ENCODE measurements at regions not wholly inside any gene's neighbourhood (a gene's known extent, or its start where the extent isn't known, plus 50 kb on each side); places are given as distances from the start of the nearest gene placed in this dataset.

DNA sequence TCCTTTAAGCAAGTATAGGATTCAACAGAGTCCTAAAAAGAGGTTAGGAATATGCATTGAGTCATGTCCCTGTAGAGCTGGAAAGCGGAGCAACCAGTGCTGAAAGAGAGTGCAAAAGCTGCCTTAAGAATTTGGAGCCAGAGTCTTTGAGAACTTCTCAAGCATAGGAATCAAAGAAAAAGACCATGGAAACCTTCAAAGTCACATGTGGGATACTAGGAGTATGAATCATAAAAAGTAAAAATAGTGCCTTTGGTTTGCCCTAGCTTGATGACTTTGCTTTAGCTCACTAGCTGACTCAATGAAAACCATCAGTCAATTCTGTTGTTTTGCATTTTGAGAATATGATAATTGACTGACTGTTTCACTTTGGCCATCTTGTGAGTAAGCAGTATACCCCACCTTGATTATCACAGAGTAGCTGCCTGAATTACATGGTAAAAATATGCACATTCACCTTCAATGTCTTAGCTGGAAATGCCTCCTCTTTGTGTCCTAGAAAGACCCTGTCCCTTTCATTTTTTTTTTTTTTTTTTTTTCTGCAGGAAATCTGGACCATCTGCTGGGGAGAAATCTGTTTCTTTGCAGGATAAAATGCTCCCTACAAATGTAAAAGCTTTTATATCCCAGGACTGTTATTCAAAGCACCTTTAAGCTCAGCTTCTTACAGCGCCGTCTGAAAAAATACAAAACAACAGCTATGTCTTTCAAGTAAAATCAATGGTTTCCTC lies 248.6 kb upstream of the KRR1 start:
- no peaks in the 10 kb centered on the region for H3K9me3 ChIP-seq
- intact Hi-C loops (cut with DNase I) = no loop called here
- H3K36me3 ChIP-seq = no peaks in the 10 kb centered on the region
- no peak for DNase-seq (ENCODE audit: extremely low spot score in 2 of 2)
- H3K4me1 ChIP-seq = no peaks in the 10 kb centered on the region
- no peak overlapping the region for H3K27ac ChIP-seq
- TF ChIP-seq POLR2A (IDR thresholded peaks at IDR 0.05) (no peak), POLR2AphosphoS5 (IDR thresholded peaks at IDR 0.05; ENCODE audit: insufficient read depth in 1 of 2, low read depth in 1 of 2) (no peak), CTCF (IDR thresholded peaks at IDR 0.05) (no peak)
- no peak overlapping the region for H3K4me3 ChIP-seq
- H3K27me3 ChIP-seq = no peaks in the 10 kb centered on the region

DNA sequence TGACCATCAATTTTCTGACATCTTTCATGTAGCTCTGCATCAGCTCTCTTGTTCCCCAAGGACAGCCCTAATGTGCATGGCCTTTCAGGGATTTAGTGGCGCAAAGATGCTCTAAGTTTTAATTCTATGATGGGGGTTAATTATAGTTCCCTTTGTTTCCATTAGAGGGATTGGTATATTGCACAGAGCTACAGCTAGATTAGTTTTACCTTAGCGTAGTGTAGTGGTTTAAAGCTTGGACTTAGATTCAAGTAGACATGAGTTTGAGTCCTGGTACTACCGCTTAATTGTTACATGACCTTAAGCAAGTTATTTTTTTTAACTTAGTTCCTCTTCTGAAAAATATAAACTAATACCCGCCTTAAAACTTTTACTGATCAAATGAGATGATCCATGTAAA lies 247.8 kb upstream of the KRR1 start:
- no peaks in the 10 kb centered on the region for H3K4me1 ChIP-seq
- no peak overlapping the region for H3K4me3 ChIP-seq
- H3K36me3 ChIP-seq = no peaks in the 10 kb centered on the region
- DNase-seq (ENCODE audit: extremely low spot score in 2 of 2) = no peak
- no peaks in the 10 kb centered on the region for H3K27me3 ChIP-seq
- intact Hi-C loops (cut with DNase I) = no loop called here
- no peak for TF ChIP-seq POLR2AphosphoS5 (IDR thresholded peaks at IDR 0.05; ENCODE audit: insufficient read depth in 1 of 2, low read depth in 1 of 2)
- TF ChIP-seq CTCF (IDR thresholded peaks at IDR 0.05) = no peak
- TF ChIP-seq POLR2A (IDR thresholded peaks at IDR 0.05) = no peak
- no peak overlapping the region for H3K27ac ChIP-seq
- no peaks in the 10 kb centered on the region for H3K9me3 ChIP-seq

DNA sequence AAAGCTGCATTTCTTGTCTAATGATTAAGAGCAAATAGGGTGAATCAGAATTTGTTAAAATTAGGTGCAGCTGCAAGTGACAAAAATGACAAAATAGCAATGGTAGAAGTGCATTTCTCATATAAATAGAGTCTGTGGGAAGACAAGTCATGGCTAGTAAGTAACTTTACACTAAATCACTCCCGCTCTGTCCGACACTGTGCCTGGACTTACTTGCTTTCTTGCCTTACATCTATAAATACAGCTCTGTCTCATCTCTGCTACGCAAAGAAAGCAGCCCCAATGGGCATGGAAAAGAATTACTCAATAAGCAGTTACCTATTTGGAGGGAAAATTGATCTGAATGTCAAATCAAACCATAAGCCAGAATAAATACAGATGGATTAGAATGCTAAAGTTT lies 245.4 kb upstream of the KRR1 start:
- Histone ChIP-seq H3K4me3 (no peak overlapping the region), H3K9me3 (no peaks in the 10 kb centered on the region), H3K27ac (no peak overlapping the region), H3K4me1 (no peaks in the 10 kb centered on the region), H3K27me3 (no peaks in the 10 kb centered on the region), H3K36me3 (no peaks in the 10 kb centered on the region)
- intact Hi-C loops (cut with DNase I) = no loop called here
- no peak for TF ChIP-seq CTCF (IDR thresholded peaks at IDR 0.05)
- no peak for TF ChIP-seq POLR2A (IDR thresholded peaks at IDR 0.05)
- TF ChIP-seq POLR2AphosphoS5 (IDR thresholded peaks at IDR 0.05; ENCODE audit: insufficient read depth in 1 of 2, low read depth in 1 of 2) = no peak
- no peak for DNase-seq (ENCODE audit: extremely low spot score in 2 of 2)

- intact Hi-C loops (cut with DNase I) = no loop called here
- no peak for TF ChIP-seq POLR2A (IDR thresholded peaks at IDR 0.05)
- no peak for TF ChIP-seq CTCF (IDR thresholded peaks at IDR 0.05)
- TF ChIP-seq POLR2AphosphoS5 (IDR thresholded peaks at IDR 0.05; ENCODE audit: insufficient read depth in 1 of 2, low read depth in 1 of 2) = no peak
- no peaks in the 10 kb centered on the region for H3K36me3 ChIP-seq
Observed at GRCh38 chr12:75756111-75756510, 244.7 kb upstream of the KRR1 start.

DNA sequence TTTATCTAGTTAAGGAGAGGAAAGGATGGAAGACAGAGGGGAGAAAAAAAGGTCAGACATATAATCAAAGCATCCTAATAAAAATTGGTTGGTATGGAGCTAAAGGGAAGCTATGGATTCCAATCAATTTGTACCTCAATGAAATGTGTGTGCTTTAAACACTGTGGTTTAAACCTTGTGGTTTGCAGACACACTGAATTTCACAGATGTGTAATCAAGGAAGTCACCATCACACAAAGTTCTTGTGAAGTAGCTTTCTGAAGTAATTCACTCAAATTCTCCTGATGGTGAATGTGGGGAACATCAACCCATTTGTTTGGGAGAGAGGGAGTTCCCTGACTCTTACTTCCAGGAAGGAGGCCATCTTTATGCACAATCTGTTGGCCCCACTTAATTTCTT lies 243.3 kb upstream of the KRR1 start:
- TF ChIP-seq POLR2AphosphoS5 (IDR thresholded peaks at IDR 0.05; ENCODE audit: insufficient read depth in 1 of 2, low read depth in 1 of 2) (no peak), POLR2A (IDR thresholded peaks at IDR 0.05) (no peak), CTCF (IDR thresholded peaks at IDR 0.05) (no peak)
- Histone ChIP-seq H3K27me3 (no peaks in the 10 kb centered on the region), H3K9me3 (no peaks in the 10 kb centered on the region), H3K27ac (no peak overlapping the region), H3K4me1 (no peaks in the 10 kb centered on the region), H3K36me3 (no peaks in the 10 kb centered on the region), H3K4me3 (no peak overlapping the region)
- no peak for DNase-seq (ENCODE audit: extremely low spot score in 2 of 2)
- intact Hi-C loops (cut with DNase I) = no loop called here

More at GRCh38 chr12:75756111-75756510, 244.7 kb upstream of the KRR1 start:
- no peak for DNase-seq (ENCODE audit: extremely low spot score in 2 of 2)
- no peaks in the 10 kb centered on the region for H3K4me1 ChIP-seq
- no peak overlapping the region for H3K4me3 ChIP-seq
- H3K9me3 ChIP-seq = no peaks in the 10 kb centered on the region
- no peak overlapping the region for H3K27ac ChIP-seq
- no peaks in the 10 kb centered on the region for H3K27me3 ChIP-seq

Data from vagina (tissue), 2 donors.